ENCODE measurements at regions not wholly inside any gene's neighbourhood (a gene's known extent, or its start where the extent isn't known, plus 50 kb on each side); places are given as distances from the start of the nearest gene placed in this dataset.

- TF ChIP-seq GABPA (IDR thresholded peaks at IDR 0.05 in 1 of 2, conservative IDR thresholded peaks at IDR 0.05 in 1 of 2) (no peak), RAD21 (IDR thresholded peaks at IDR 0.05) (no peak), CTCF (IDR thresholded peaks at IDR 0.05; ENCODE audit: low read depth, low read length, missing input control) (no peak)
These were observed 770.1 kb upstream of the CELF2 start for GRCh38 chr10:10247585-10247984.
